ENCODE measurements at regions not wholly inside any gene's neighbourhood (a gene's known extent, or its start where the extent isn't known, plus 50 kb on each side); places are given as distances from the start of the nearest gene placed in this dataset.

DNA sequence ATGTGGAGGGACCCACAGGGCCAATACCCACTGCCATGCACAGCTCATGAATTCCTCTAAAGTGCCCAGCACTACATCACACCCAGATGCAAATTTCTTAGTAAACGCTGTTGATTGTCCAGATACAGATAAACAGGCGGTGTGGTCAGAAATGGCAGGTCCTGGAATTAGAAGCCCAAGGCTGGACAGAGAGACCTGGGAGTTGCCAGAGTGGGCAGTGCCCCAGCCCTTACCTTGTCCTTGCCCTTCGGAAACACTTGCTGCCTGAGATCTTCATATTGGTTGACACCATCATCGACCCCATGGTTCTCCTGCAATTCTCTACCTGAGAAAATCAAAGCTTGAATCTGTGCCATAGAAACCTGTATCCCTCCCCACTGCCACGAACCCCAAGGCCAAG, 149.3 kb upstream of the ETV3 start:
- intact Hi-C loops (cut with DNase I): no loop called here
- TF ChIP-seq, protein P1, sequence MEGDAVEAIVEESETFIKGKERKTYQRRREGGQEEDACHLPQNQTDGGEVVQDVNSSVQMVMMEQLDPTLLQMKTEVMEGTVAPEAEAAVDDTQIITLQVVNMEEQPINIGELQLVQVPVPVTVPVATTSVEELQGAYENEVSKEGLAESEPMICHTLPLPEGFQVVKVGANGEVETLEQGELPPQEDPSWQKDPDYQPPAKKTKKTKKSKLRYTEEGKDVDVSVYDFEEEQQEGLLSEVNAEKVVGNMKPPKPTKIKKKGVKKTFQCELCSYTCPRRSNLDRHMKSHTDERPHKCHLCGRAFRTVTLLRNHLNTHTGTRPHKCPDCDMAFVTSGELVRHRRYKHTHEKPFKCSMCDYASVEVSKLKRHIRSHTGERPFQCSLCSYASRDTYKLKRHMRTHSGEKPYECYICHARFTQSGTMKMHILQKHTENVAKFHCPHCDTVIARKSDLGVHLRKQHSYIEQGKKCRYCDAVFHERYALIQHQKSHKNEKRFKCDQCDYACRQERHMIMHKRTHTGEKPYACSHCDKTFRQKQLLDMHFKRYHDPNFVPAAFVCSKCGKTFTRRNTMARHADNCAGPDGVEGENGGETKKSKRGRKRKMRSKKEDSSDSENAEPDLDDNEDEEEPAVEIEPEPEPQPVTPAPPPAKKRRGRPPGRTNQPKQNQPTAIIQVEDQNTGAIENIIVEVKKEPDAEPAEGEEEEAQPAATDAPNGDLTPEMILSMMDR (IDR thresholded peaks at IDR 0.05): no peak
- no peaks in the 10 kb centered on the region for H3K9me3 ChIP-seq

DNA sequence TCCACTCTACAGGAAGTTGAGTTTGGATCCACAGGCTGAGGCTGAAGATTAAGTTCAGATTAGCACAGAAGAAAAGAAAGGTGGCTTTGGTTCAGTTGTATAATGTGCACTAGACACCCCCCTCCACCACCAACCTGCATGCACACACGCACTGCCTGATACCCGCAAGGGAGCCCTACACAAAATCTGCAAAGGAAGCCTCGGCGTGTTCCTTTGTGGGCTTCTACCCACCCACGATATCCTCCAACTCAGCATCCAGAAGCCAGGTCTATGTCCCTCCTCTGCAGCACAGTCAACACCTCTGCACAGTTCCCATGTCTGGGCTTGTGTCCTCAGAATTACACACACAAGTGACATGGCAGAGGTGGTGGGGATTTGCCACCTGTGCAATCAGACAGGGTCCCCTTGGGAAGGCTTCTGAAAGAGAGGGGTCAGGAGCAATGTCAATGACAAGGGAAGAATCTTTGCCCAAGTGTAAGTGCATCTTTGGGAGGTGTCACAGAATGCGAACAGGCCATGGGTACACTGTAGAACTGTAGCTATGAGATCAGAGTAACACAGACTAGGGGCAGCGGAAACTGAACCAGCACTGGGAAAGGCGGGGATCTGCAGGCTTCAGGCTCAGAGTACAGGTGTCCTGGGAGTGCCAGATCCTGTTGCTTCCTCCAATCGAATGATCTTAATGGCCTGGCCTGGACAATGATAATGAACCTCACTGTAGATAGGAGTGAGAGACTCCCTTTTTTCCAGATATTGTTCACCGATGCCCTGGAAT, 148.6 kb upstream of the ETV3 start:
- Histone ChIP-seq H3K27ac (no peak overlapping the region), H3K36me3 (no peaks in the 10 kb centered on the region), H3K9me3 (no peaks in the 10 kb centered on the region), H3K4me3 (no peak overlapping the region), H3K27me3 (peaks cover 0 to 19% of the 10 kb centered on the region in 2 donors), H3K4me1 (no peaks in the 10 kb centered on the region)
- no peak for DNase-seq
- no peak for ATAC-seq
- intact Hi-C loops (cut with DNase I): no loop called here
- TF ChIP-seq, protein P1 (IDR thresholded peaks at IDR 0.05): no peak

More for the DNA sequence above, 149.3 kb upstream of the ETV3 start:
- H3K4me1 ChIP-seq: no peaks in the 10 kb centered on the region
- DNase-seq (no peak), ATAC-seq (no peak)
- peaks cover 0 to 13% of the 10 kb centered on the region in 2 donors for H3K27me3 ChIP-seq
- no peak overlapping the region for H3K4me3 ChIP-seq
- no peak overlapping the region for H3K27ac ChIP-seq
- no peaks in the 10 kb centered on the region for H3K36me3 ChIP-seq

DNA sequence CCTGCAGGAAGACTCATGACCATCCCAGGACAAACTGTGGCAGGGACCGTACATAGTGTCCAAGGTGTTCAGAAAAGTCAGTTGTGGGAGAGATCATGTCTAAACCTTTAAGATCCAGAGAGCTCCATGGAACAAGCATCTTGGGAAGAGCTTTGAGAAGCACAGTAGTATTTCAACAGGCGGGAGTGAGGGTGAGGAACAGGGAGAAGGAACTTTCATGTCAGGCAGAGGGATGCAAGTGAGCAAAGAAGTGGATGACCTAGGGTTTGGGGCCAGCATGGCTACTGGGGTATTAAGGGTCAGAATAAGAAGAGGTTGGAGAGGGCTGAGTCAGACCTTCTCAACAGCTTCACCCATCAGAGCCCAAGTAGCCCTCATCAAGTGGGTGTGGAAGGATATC, 147.9 kb upstream of the ETV3 start:
- Histone ChIP-seq H3K36me3 (no peaks in the 10 kb centered on the region), H3K27me3 (peaks cover 0 to 27% of the 10 kb centered on the region in 2 donors), H3K27ac (no peak overlapping the region), H3K9me3 (no peaks in the 10 kb centered on the region), H3K4me1 (no peaks in the 10 kb centered on the region), H3K4me3 (no peak overlapping the region)
- intact Hi-C loops (cut with DNase I): no loop called here
- ATAC-seq: peak; percentile 86
- TF ChIP-seq, protein P1 (IDR thresholded peaks at IDR 0.05): no peak
- DNase-seq: no peak

DNA sequence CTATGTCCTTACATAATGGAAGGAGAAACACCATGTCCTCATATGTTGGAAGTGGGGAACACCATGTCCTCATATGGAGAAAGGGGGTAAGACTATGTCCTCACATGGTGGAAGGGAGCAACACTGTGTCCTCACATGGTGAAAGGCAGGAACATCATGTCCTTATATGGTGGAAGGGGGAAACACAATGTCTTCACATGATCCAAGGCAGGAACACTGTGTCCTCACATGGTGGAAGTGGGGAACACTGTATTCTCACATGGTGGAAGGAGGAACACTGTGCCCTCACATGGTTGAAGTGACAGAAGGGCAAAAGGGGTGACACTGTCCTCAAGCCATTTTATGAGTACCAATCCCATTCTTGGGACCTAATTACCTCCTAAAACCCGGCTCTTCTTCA, 146.3 kb upstream of the ETV3 start:
- ATAC-seq (no peak), DNase-seq (no peak)
- Histone ChIP-seq H3K4me1 (no peaks in the 10 kb centered on the region), H3K27ac (no peak overlapping the region), H3K27me3 (peaks cover 0 to 43% of the 10 kb centered on the region in 2 donors), H3K9me3 (no peaks in the 10 kb centered on the region), H3K4me3 (no peak overlapping the region), H3K36me3 (no peaks in the 10 kb centered on the region)
- TF ChIP-seq, protein P1 (IDR thresholded peaks at IDR 0.05): no peak
- intact Hi-C loops (cut with DNase I): no loop called here

DNA sequence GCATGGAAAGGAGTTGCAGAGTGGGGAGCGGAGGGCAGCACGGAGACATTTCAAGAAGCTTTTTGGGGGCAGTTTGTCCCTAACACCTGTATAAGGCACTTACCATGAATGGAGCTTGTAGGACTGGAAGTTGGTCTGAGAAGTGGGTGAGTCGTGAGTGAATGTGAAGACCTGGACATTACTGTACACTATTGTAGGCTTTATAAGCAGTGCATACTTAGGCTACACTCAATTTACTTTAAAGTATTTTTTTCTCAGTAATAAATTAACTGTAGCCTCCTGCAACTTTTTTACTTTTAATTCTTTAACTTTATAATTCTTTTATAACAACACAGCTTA, 141.6 kb upstream of the ETV3 start:
- Histone ChIP-seq H3K9me3 (no peaks in the 10 kb centered on the region), H3K4me1 (no peaks in the 10 kb centered on the region), H3K36me3 (no peaks in the 10 kb centered on the region), H3K27ac (no peak overlapping the region), H3K27me3 (peaks cover 0 to 76% of the 10 kb centered on the region in 2 donors), H3K4me3 (no peak overlapping the region)
- TF ChIP-seq, protein P1 (IDR thresholded peaks at IDR 0.05): no peak
- intact Hi-C loops (cut with DNase I): no loop called here
- no peak for DNase-seq
- ATAC-seq: peak; percentile 45
